ENCODE measurements at regions not wholly inside any gene's neighbourhood (a gene's known extent, or its start where the extent isn't known, plus 50 kb on each side); places are given as distances from the start of the nearest gene placed in this dataset.

DNA sequence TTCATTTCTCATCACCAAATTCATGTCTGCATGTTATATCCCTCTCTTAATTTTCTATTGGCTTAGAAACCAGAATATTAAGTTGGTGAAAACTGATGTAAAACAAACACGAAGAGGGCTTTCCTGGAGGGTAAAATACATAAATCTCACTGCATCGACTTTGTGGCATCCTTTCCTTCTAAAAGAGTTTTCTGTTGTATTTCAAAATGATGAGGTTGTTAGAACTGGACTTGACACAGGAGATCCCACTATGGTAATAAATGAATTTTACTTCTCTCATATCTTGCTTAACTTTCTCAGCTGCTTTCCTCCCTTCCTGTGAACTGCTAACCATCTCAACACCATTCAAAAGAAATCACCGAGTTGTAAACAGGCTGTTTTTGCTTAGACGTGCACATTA is 162.0 kb upstream of the TRPC7 start:
- DNase-seq (no peak), ATAC-seq (ENCODE audit: insufficient read depth, low FRiP score) (no peak)
- 68 to 74% methylated on average over 4 of the region's 4 CpGs for WGBS, 2 donors
- Histone ChIP-seq H3K27me3 (ENCODE audit: control insufficient read depth in 3 of 3, insufficient read depth in 3 of 3, low read length in 2 of 3) (no peaks in the 10 kb centered on the region), H3K9ac (ENCODE audit: insufficient read depth in 1 of 2, low read length in 2 of 2) (no peak overlapping the region), H3K4me3 (no peak overlapping the region), H3K36me3 (ENCODE audit: control insufficient read depth in 4 of 4, insufficient read depth in 4 of 4, low read length in 4 of 4) (no peaks in the 10 kb centered on the region), H3K4me1 (ENCODE audit: control insufficient read depth in 5 of 5, insufficient read depth in 5 of 5, low read length in 5 of 5) (no peaks in the 10 kb centered on the region), H3K27ac (ENCODE audit: low read depth in 1 of 2, low read length in 1 of 2) (no peak overlapping the region), H3K9me3 (ENCODE audit: control insufficient read depth in 4 of 4, insufficient read depth in 3 of 4, low read length in 3 of 4) (peaks cover 0 to 1% (median 0%) of the 10 kb centered on the region in 4 donors)
- TF ChIP-seq, protein P1, sequence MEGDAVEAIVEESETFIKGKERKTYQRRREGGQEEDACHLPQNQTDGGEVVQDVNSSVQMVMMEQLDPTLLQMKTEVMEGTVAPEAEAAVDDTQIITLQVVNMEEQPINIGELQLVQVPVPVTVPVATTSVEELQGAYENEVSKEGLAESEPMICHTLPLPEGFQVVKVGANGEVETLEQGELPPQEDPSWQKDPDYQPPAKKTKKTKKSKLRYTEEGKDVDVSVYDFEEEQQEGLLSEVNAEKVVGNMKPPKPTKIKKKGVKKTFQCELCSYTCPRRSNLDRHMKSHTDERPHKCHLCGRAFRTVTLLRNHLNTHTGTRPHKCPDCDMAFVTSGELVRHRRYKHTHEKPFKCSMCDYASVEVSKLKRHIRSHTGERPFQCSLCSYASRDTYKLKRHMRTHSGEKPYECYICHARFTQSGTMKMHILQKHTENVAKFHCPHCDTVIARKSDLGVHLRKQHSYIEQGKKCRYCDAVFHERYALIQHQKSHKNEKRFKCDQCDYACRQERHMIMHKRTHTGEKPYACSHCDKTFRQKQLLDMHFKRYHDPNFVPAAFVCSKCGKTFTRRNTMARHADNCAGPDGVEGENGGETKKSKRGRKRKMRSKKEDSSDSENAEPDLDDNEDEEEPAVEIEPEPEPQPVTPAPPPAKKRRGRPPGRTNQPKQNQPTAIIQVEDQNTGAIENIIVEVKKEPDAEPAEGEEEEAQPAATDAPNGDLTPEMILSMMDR (IDR thresholded peaks at IDR 0.05; ENCODE audit: control extremely low read depth, extremely low read depth): no peak

DNA sequence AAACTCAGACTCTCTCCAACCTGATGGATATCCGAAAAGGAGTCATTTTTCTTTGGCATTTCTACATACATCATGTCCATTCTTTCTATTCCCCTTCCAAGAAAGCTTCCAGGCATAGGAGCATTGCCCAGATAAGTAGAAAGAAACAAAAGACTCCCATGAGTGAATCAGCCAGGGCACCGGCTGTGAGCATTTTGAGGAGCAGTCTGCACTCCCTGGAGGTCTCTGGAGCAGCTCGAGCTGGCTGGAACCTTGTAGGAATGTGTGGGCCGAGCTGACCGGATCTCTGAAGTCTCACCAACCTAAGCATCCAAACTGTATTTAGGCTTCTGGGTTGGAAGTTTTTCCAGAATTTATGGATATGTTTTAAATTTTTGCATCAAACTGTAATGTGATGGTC is 161.4 kb upstream of the TRPC7 start:
- TF ChIP-seq, protein P1 (IDR thresholded peaks at IDR 0.05; ENCODE audit: control extremely low read depth, extremely low read depth): no peak
- no peak for ATAC-seq (ENCODE audit: insufficient read depth, low FRiP score)
- no peak overlapping the region for H3K27ac ChIP-seq (ENCODE audit: low read depth in 1 of 2, low read length in 1 of 2)
- no peak overlapping the region for H3K9ac ChIP-seq (ENCODE audit: insufficient read depth in 1 of 2, low read length in 2 of 2)
- H3K4me3 ChIP-seq: no peak overlapping the region
- H3K27me3 ChIP-seq (ENCODE audit: control insufficient read depth in 3 of 3, insufficient read depth in 3 of 3, low read length in 2 of 3): no peaks in the 10 kb centered on the region
- H3K9me3 ChIP-seq (ENCODE audit: control insufficient read depth in 4 of 4, insufficient read depth in 3 of 4, low read length in 3 of 4): no peaks in the 10 kb centered on the region
- no peak for DNase-seq
- no peaks in the 10 kb centered on the region for H3K4me1 ChIP-seq (ENCODE audit: control insufficient read depth in 5 of 5, insufficient read depth in 5 of 5, low read length in 5 of 5)
- no peaks in the 10 kb centered on the region for H3K36me3 ChIP-seq (ENCODE audit: control insufficient read depth in 4 of 4, insufficient read depth in 4 of 4, low read length in 4 of 4)
- WGBS, 2 donors: 70 to 84% methylated on average over 5 of the region's 5 CpGs

DNA sequence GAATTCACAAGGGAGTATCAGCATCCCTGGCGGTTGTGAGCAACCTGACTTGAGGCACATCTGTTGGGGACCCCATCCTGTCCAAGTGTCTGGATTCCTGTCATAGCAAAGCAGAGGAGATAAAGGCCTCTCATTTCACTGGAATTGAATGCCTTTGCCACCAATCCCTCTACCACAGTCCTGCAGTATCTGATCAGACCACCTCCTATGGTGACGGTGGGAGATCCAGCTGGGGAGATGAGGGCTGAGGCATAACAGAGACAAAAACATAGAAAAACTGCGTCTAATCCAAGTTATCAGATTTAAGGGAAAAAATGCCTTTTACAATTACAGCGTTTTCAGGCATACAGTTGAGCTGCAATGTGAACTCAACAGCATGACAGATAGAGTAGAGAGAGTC is 160.7 kb upstream of the TRPC7 start:
- H3K36me3 ChIP-seq (ENCODE audit: control insufficient read depth in 4 of 4, insufficient read depth in 4 of 4, low read length in 4 of 4): no peaks in the 10 kb centered on the region
- H3K9me3 ChIP-seq (ENCODE audit: control insufficient read depth in 4 of 4, insufficient read depth in 3 of 4, low read length in 3 of 4): no peaks in the 10 kb centered on the region
- no peaks in the 10 kb centered on the region for H3K27me3 ChIP-seq (ENCODE audit: control insufficient read depth in 3 of 3, insufficient read depth in 3 of 3, low read length in 2 of 3)
- H3K4me1 ChIP-seq (ENCODE audit: control insufficient read depth in 5 of 5, insufficient read depth in 5 of 5, low read length in 5 of 5): no peaks in the 10 kb centered on the region
- no peak overlapping the region for H3K9ac ChIP-seq (ENCODE audit: insufficient read depth in 1 of 2, low read length in 2 of 2)
- ATAC-seq (ENCODE audit: insufficient read depth, low FRiP score): no peak
- WGBS, 2 donors: 76 to 90% methylated on average over 4 of the region's 4 CpGs
- TF ChIP-seq, protein P1 (IDR thresholded peaks at IDR 0.05; ENCODE audit: control extremely low read depth, extremely low read depth): no peak
- H3K4me3 ChIP-seq: no peak overlapping the region
- no peak overlapping the region for H3K27ac ChIP-seq (ENCODE audit: low read depth in 1 of 2, low read length in 1 of 2)
- no peak for DNase-seq

DNA sequence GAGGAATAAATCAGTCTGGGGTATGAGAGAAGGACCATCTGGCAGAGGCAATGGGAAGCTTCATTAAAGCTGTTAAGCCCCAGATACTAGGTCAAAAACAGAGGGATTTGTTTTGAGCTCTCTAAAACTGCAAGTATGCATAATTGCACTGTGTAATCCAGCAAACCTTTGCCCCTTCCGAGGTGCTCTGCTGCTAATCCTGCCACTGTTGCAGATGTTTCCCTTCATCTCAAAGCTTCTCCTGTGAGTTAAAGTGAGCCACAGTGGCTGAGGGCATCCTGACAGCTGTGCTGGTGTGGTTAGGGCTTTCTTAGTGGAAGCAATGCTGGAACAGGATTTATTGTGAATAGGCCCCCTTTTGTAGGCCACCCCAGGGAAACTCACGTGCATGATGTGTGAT is 160.3 kb upstream of the TRPC7 start:
- no peaks in the 10 kb centered on the region for H3K4me1 ChIP-seq (ENCODE audit: control insufficient read depth in 5 of 5, insufficient read depth in 5 of 5, low read length in 5 of 5)
- H3K36me3 ChIP-seq (ENCODE audit: control insufficient read depth in 4 of 4, insufficient read depth in 4 of 4, low read length in 4 of 4): no peaks in the 10 kb centered on the region
- WGBS, 2 donors: 40 to 67% methylated on average over 2 of the region's 2 CpGs
- H3K27ac ChIP-seq (ENCODE audit: low read depth in 1 of 2, low read length in 1 of 2): no peak overlapping the region
- no peak overlapping the region for H3K9ac ChIP-seq (ENCODE audit: insufficient read depth in 1 of 2, low read length in 2 of 2)
- no peak for DNase-seq
- H3K27me3 ChIP-seq (ENCODE audit: control insufficient read depth in 3 of 3, insufficient read depth in 3 of 3, low read length in 2 of 3): no peaks in the 10 kb centered on the region
- ATAC-seq (ENCODE audit: insufficient read depth, low FRiP score): no peak
- no peaks in the 10 kb centered on the region for H3K9me3 ChIP-seq (ENCODE audit: control insufficient read depth in 4 of 4, insufficient read depth in 3 of 4, low read length in 3 of 4)
- no peak overlapping the region for H3K4me3 ChIP-seq
- TF ChIP-seq, protein P1 (IDR thresholded peaks at IDR 0.05; ENCODE audit: control extremely low read depth, extremely low read depth): no peak
